HuH-7 (cell line): ENCODE measurements at regions not wholly inside any gene's neighbourhood (a gene's known extent, or its start where the extent isn't known, plus 50 kb on each side); places are given as distances from the start of the nearest gene placed in this dataset.

Experiments
- DNase-seq: peaks from one replicate; pipeline ENCODE4 v3.0.0; 2011; ENCODE audit warnings: low spot score

GRCh38 chrX:26032111-26032912 lies 105.8 kb upstream of the MAGEB18 start:
- no peak for DNase-seq

- no peak for DNase-seq
These were observed 100.8 kb upstream of the MAGEB18 start for GRCh38 chrX:26037367-26037766.

GRCh38 chrX:26050099-26050498 lies 88.0 kb upstream of the MAGEB18 start:
- no peak for DNase-seq

- DNase-seq = no peak
These were observed 67.3 kb upstream of the MAGEB18 start for GRCh38 chrX:26070882-26071281.

GRCh38 chrX:26071618-26072017 lies 66.5 kb upstream of the MAGEB18 start:
- DNase-seq = no peak

GRCh38 chrX:26083093-26083492 lies 55.0 kb upstream of the MAGEB18 start:
- no peak for DNase-seq
